IPS DF 6.9 (cell line): ENCODE measurements at regions not wholly inside any gene's neighbourhood (a gene's known extent, or its start where the extent isn't known, plus 50 kb on each side); places are given as distances from the start of the nearest gene placed in this dataset.

Experiments used
- DNase-seq: peaks from one replicate; pipeline ENCODE4 v3.0.0-alpha.2; 2013; ENCODE audit warnings: low read depth, low spot score
- H3K27ac ChIP-seq: one replicate; pipeline ENCODE4 v1.5.1; 2013; ENCODE audit warnings: low read length, control low read depth
- H3K27me3 ChIP-seq: 2 replicates; pipeline ENCODE4 v1.6.1; 2013; ENCODE audit warnings: mild to moderate bottlenecking, low read length; ENCODE audit not compliant: control insufficient read depth, insufficient read depth
- H3K36me3 ChIP-seq: 2 replicates; pipeline ENCODE4 v1.6.1; 2013; ENCODE audit warnings: low read length; ENCODE audit not compliant: control insufficient read depth, insufficient read depth
- H3K4me1 ChIP-seq: 2 replicates; pipeline ENCODE4 v1.6.1; 2013; ENCODE audit warnings: low read length; ENCODE audit not compliant: control insufficient read depth, insufficient read depth
- H3K4me3 ChIP-seq: 2 replicates; pipeline ENCODE4 v1.5.1; 2013; ENCODE audit warnings: mild to moderate bottlenecking, low read length
- H3K9me3 ChIP-seq: 2 replicates; pipeline ENCODE4 v1.6.1; 2013; ENCODE audit warnings: low read length, inconsistent platforms; ENCODE audit not compliant: control insufficient read depth, insufficient read depth
- WGBS: extraction: QIAGEN DNeasy Blood & Tissue Kit; methylation state at CpG from one replicate; pipeline ENCODE4 v1.1.7; 2013; ENCODE audit warnings: mixed read lengths, missing lambda C conversion rate; ENCODE audit not compliant: insufficient read length, insufficient coverage; 5-methylcytosine and 5-hydroxymethylcytosine counted together

- Histone ChIP-seq H3K4me3 (no peak overlapping the region), H3K4me1 (0 out of 2 replicates have a peak, but pooled peaks cover 3% of the 10 kb centered on the region), H3K9me3 (no peaks in the 10 kb centered on the region), H3K27me3 (no peaks in the 10 kb centered on the region), H3K36me3 (0 out of 2 replicates have a peak, but pooled peaks cover 3% of the 10 kb centered on the region), H3K27ac (no peak overlapping the region)
- WGBS: 100% methylated on average over 2 of the region's 2 CpGs
- DNase-seq: no peak
Observed at GRCh38 chr16:47854737-47855136, 301.1 kb downstream of the ABCC12 start.

- no peak for DNase-seq
- Histone ChIP-seq H3K4me1 (0 out of 2 replicates have a peak, but pooled peaks cover 3% of the 10 kb centered on the region), H3K27me3 (no peaks in the 10 kb centered on the region), H3K36me3 (0 out of 2 replicates have a peak, but pooled peaks cover 3% of the 10 kb centered on the region), H3K9me3 (no peaks in the 10 kb centered on the region), H3K4me3 (no peak overlapping the region), H3K27ac (no peak overlapping the region)
- WGBS: no CpG with 5 or more reads among the region's 6 CpGs
Observed at GRCh38 chr16:47852991-47853390, 302.8 kb downstream of the ABCC12 start.

- Histone ChIP-seq H3K36me3 (0 out of 2 replicates have a peak, but pooled peaks cover 3% of the 10 kb centered on the region), H3K27me3 (no peaks in the 10 kb centered on the region), H3K9me3 (no peaks in the 10 kb centered on the region), H3K4me1 (0 out of 2 replicates have a peak, but pooled peaks cover 3% of the 10 kb centered on the region), H3K27ac (no peak overlapping the region), H3K4me3 (no peak overlapping the region)
- WGBS: no CpG with 5 or more reads among the region's 8 CpGs
- DNase-seq: no peak
Observed at GRCh38 chr16:47851146-47851545, 304.6 kb downstream of the ABCC12 start.

- H3K9me3 ChIP-seq: no peaks in the 10 kb centered on the region
- H3K27ac ChIP-seq: no peak overlapping the region
- H3K36me3 ChIP-seq: 0 out of 2 replicates have a peak, but pooled peaks cover 3% of the 10 kb centered on the region
- no peak for DNase-seq
- H3K4me3 ChIP-seq: no peak overlapping the region
- H3K27me3 ChIP-seq: no peaks in the 10 kb centered on the region
- no CpG with 5 or more reads among the region's 5 CpGs for WGBS
- H3K4me1 ChIP-seq: 0 out of 2 replicates have a peak, but pooled peaks cover 3% of the 10 kb centered on the region
Observed at GRCh38 chr16:47849736-47850135, 306.1 kb downstream of the ABCC12 start.

GRCh38 chr16:47848421-47849109, 307.2 kb downstream of the ABCC12 start:
- Histone ChIP-seq H3K9me3 (no peaks in the 10 kb centered on the region), H3K36me3 (no peaks in the 10 kb centered on the region), H3K27ac (no peak overlapping the region), H3K4me3 (no peak overlapping the region), H3K4me1 (no peaks in the 10 kb centered on the region), H3K27me3 (no peaks in the 10 kb centered on the region)
- no CpG with 5 or more reads among the region's 5 CpGs for WGBS
- no peak for DNase-seq

GRCh38 chr16:47847220-47847970, 308.4 kb downstream of the ABCC12 start:
- H3K27me3 ChIP-seq: no peaks in the 10 kb centered on the region
- H3K4me3 ChIP-seq: no peak overlapping the region
- H3K4me1 ChIP-seq: no peaks in the 10 kb centered on the region
- WGBS: no CpG with 5 or more reads among the region's 6 CpGs
- H3K36me3 ChIP-seq: no peaks in the 10 kb centered on the region
- H3K27ac ChIP-seq: no peak overlapping the region
- H3K9me3 ChIP-seq: no peaks in the 10 kb centered on the region; the same call in 1 of the 2 replicates
- no peak for DNase-seq

GRCh38 chr16:47834485-47835024, 321.2 kb downstream of the ABCC12 start:
- no peaks in the 10 kb centered on the region for H3K27me3 ChIP-seq
- DNase-seq: no peak
- WGBS: no CpG with 5 or more reads among the region's 2 CpGs
- H3K27ac ChIP-seq: no peak overlapping the region
- no peak overlapping the region for H3K4me3 ChIP-seq
- no peaks in the 10 kb centered on the region for H3K4me1 ChIP-seq
- H3K36me3 ChIP-seq: no peaks in the 10 kb centered on the region
- H3K9me3 ChIP-seq: no peaks in the 10 kb centered on the region

GRCh38 chr16:47833771-47834170, 322.0 kb downstream of the ABCC12 start:
- no peaks in the 10 kb centered on the region for H3K36me3 ChIP-seq
- no peaks in the 10 kb centered on the region for H3K27me3 ChIP-seq
- H3K9me3 ChIP-seq: no peaks in the 10 kb centered on the region
- no CpG with 5 or more reads among the region's 1 CpG for WGBS
- no peak overlapping the region for H3K4me3 ChIP-seq
- DNase-seq: no peak
- no peak overlapping the region for H3K27ac ChIP-seq
- H3K4me1 ChIP-seq: no peaks in the 10 kb centered on the region

GRCh38 chr16:47829850-47830600, 325.8 kb downstream of the ABCC12 start:
- H3K27ac ChIP-seq: no peak overlapping the region
- no CpG with 5 or more reads among the region's 2 CpGs for WGBS

GRCh38 chr16:47826070-47826469, 329.7 kb downstream of the ABCC12 start:
- Histone ChIP-seq H3K4me3 (no peak overlapping the region), H3K9me3 (peaks cover 2% of the 10 kb centered on the region), H3K27ac (no peak overlapping the region), H3K27me3 (no peaks in the 10 kb centered on the region), H3K4me1 (no peaks in the 10 kb centered on the region), H3K36me3 (no peaks in the 10 kb centered on the region)
- no CpG with 5 or more reads among the region's 4 CpGs for WGBS
- no peak for DNase-seq

More at GRCh38 chr16:47829850-47830600, 325.8 kb downstream of the ABCC12 start:
- Histone ChIP-seq H3K4me1 (no peaks in the 10 kb centered on the region), H3K9me3 (peaks cover 2% of the 10 kb centered on the region), H3K4me3 (no peak overlapping the region), H3K27me3 (no peaks in the 10 kb centered on the region), H3K36me3 (no peaks in the 10 kb centered on the region)
- DNase-seq: no peak
